GM12878 (cell line): ENCODE measurements at regions not wholly inside any gene's neighbourhood (a gene's known extent, or its start where the extent isn't known, plus 50 kb on each side); places are given as distances from the start of the nearest gene placed in this dataset.

Experiments
- ATAC-seq: fragments of 200-7000 bp; cut with Tn5 transposase; 3 replicates; pipeline ENCODE4 v1.9.1; 2020; ENCODE audit warnings: mild to moderate bottlenecking, moderate library complexity
- BruUV-seq: library from RNA; stranded (reverse); fragments of 400-500 nt; replicated peaks from 2 replicates; lab custom pipeline; 2021; lab: Mats Ljungman, UMichigan
- CTCF ChIA-PET: fragments of 300-600 bp; sonication (Branson Sonifier 250); formaldehyde crosslinking; extraction: SDS; loops from one replicate; lab custom pipeline; 2021; ENCODE audit warnings: inconsistent platforms; lab: Yijun Ruan, JAX
- POLR2A ChIA-PET: fragments of 350-600 bp; formaldehyde crosslinking; extraction: SDS; loops from one replicate; lab custom pipeline; 2021; ENCODE audit warnings: inconsistent platforms; lab: Charles Lee
- RAD21 ChIA-PET: fragments of 300-600 bp; sonication (Branson Sonifier 250); formaldehyde crosslinking; loops from one replicate; lab custom pipeline; 2023; ENCODE audit warnings: antibody characterized with exemption; ENCODE audit not compliant: unreplicated experiment; lab: Charles Lee
- SMC1A ChIA-PET: fragments of 300-600 bp; sonication (Branson Sonifier 250); formaldehyde crosslinking; loops from one replicate; lab custom pipeline; 2023; ENCODE audit not compliant: unreplicated experiment, uncharacterized antibody; lab: Charles Lee
- DNase-seq: peaks from one replicate; pipeline ENCODE4 v3.0.0-alpha.2; 2011; ENCODE audit warnings: low read depth, low spot score
- FAIRE-seq: peaks from 3 replicates; lab custom pipeline; 2011; peaks lifted over from hg19 to GRCh38; lab: Jason Lieb, UNC
- H2AFZ ChIP-seq: 2 replicates; pipeline ENCODE4 v1.6.0; 2011; ENCODE audit warnings: low read depth, low read length, control low read depth; ENCODE audit not compliant: control insufficient read depth
- H3K27ac ChIP-seq: 2 replicates; pipeline ENCODE4 v1.5.1; 2011; ENCODE audit warnings: control low read depth; ENCODE audit not compliant: control insufficient read depth, insufficient read depth
- H3K27me3 ChIP-seq, 2 experiments: replicated peaks in 1 of 2; 2 replicates each; pipeline versions ENCODE4 v1.6.0 to v1.6.1; 2011; ENCODE audit warnings: low read length in 1 of 2; ENCODE audit not compliant: control insufficient read depth in 2 of 2, insufficient read depth in 2 of 2
- H3K36me3 ChIP-seq, 2 experiments: 2 replicates each; pipeline ENCODE4 v1.5.1; 2011; ENCODE audit warnings: low read length in 1 of 2; ENCODE audit not compliant: control insufficient read depth in 2 of 2, insufficient read depth in 2 of 2
- H3K4me1 ChIP-seq: 2 replicates; pipeline ENCODE4 v1.6.1; 2011; ENCODE audit warnings: mild to moderate bottlenecking, low read length, moderate library complexity, mixed read lengths; ENCODE audit not compliant: control insufficient read depth, insufficient read depth
- H3K4me2 ChIP-seq: 2 replicates; pipeline ENCODE4 v1.6.0; 2011; ENCODE audit warnings: control low read depth; ENCODE audit not compliant: control insufficient read depth, insufficient read depth
- H3K4me3 ChIP-seq: fragments of 200-600 bp; sonication (generic); 2 replicates; pipeline ENCODE4 v1.5.1; 2016
- H3K79me2 ChIP-seq: 2 replicates; pipeline ENCODE4 v1.6.0; 2011; ENCODE audit warnings: low read length; ENCODE audit not compliant: control insufficient read depth, insufficient read depth
- H3K9ac ChIP-seq: 2 replicates; pipeline ENCODE4 v1.8.0; 2011; ENCODE audit warnings: low read length, control low read depth, mixed read lengths; ENCODE audit not compliant: control insufficient read depth, insufficient read depth
- H3K9me3 ChIP-seq: replicated peaks from 3 replicates; pipeline ENCODE4 v1.5.1; 2011; ENCODE audit warnings: mild to moderate bottlenecking, low read length; ENCODE audit not compliant: control insufficient read depth, insufficient read depth
- H4K20me1 ChIP-seq: 2 replicates; pipeline ENCODE4 v1.6.0; 2011; ENCODE audit not compliant: control insufficient read depth, insufficient read depth
- CHD1 ChIP-seq: IDR thresholded peaks from 2 replicates; pipeline ENCODE4 v1.6.1; 2012; ENCODE audit warnings: low read depth, low read length, improper control_type of control experiment
- CREB1 ChIP-seq: IDR thresholded peaks from 2 replicates; pipeline ENCODE4 v1.6.1; 2012; ENCODE audit warnings: low read depth, mild to moderate bottlenecking, inconsistent platforms
- EGR1 ChIP-seq, 2 experiments: IDR thresholded peaks; 1 replicate in 1 of 2; 2 replicates in 1 of 2; pipeline ENCODE4 v1.6.1; 2011 to 2012; ENCODE audit warnings: low read depth in 2 of 2, low read length in 2 of 2, borderline replicate concordance in 1 of 2, mild to moderate bottlenecking in 1 of 2, moderate library complexity in 1 of 2
- HCFC1 ChIP-seq: fragments of 150-350 bp; IDR thresholded peaks from 2 replicates; pipeline ENCODE4 v1.6.1; 2014; ENCODE audit warnings: low read length
- IKZF2 ChIP-seq, 2 experiments: fragments of 450-650 bp; IDR thresholded peaks; 2 replicates each; pipeline ENCODE4 v1.6.1; 2017; ENCODE audit warnings: mild to moderate bottlenecking in 2 of 2, moderate library complexity in 2 of 2
- NR2C1 ChIP-seq: fragments of 450-650 bp; IDR thresholded peaks from 2 replicates; pipeline ENCODE4 v1.6.1; 2017; ENCODE audit warnings: antibody characterized with exemption, mild to moderate bottlenecking, moderate library complexity
- NR2C2 ChIP-seq: IDR thresholded peaks from 2 replicates; pipeline ENCODE4 v1.6.1; 2011; ENCODE audit warnings: borderline replicate concordance, low read depth; ENCODE audit not compliant: control insufficient read depth, insufficient read length
- PAX5 ChIP-seq: IDR thresholded peaks from 2 replicates; pipeline ENCODE4 v1.6.1; 2011; ENCODE audit warnings: low read depth, low read length, borderline replicate concordance
- RAD21 ChIP-seq: IDR thresholded peaks from 2 replicates; pipeline ENCODE4 v1.6.1; 2011; ENCODE audit warnings: mild to moderate bottlenecking, low read depth, low read length, moderate library complexity; ENCODE audit not compliant: insufficient read depth
- RELB ChIP-seq: fragments of 450-650 bp; IDR thresholded peaks from 2 replicates; pipeline ENCODE4 v1.6.1; 2017; ENCODE audit warnings: low read depth, mild to moderate bottlenecking, moderate library complexity
- RFX5 ChIP-seq: IDR thresholded peaks from 2 replicates; pipeline ENCODE4 v1.6.1; 2011; ENCODE audit warnings: low read depth, low read length, improper control_type of control experiment
- SIX5 ChIP-seq: IDR thresholded peaks from 2 replicates; pipeline ENCODE4 v1.6.1; 2011; ENCODE audit warnings: mild to moderate bottlenecking, low read depth, low read length, moderate library complexity; ENCODE audit not compliant: severe bottlenecking
- SMARCA5 ChIP-seq: fragments of 450-650 bp; IDR thresholded peaks from 2 replicates; pipeline ENCODE4 v1.6.1; 2017; ENCODE audit warnings: mild to moderate bottlenecking
- SP1 ChIP-seq: IDR thresholded peaks from one replicate; pipeline ENCODE4 v1.6.1; 2011; ENCODE audit warnings: low read depth, low read length
- STAT1 ChIP-seq: fragments of 450-650 bp; conservative IDR thresholded peaks from 2 replicates; pipeline ENCODE4 v1.6.1; 2014; ENCODE audit warnings: antibody characterized with exemption, mild to moderate bottlenecking
- USF2 ChIP-seq: IDR thresholded peaks from 2 replicates; pipeline ENCODE4 v1.6.1; 2011; ENCODE audit warnings: low read depth, low read length, improper control_type of control experiment, borderline replicate concordance
- in situ Hi-C: fragments of 300-500 bp; cut with MboI; formaldehyde crosslinking; loops from 9 replicates; pipeline ENCODE4 v1.14.3; 2018; ENCODE audit warnings: mixed read lengths
- intact Hi-C: fragments of 100-400 bp; cut with micrococcal nuclease; formaldehyde crosslinking; loops from one replicate; pipeline ENCODE4 v1.14.2; 2022; ENCODE audit not compliant: unreplicated experiment

GRCh38 chr5:155898284-155898683 is 428.7 kb upstream of the SGCD start:
- no peak overlapping the region for H3K27ac ChIP-seq

More at GRCh38 chr5:155898284-155898683, 428.7 kb upstream of the SGCD start:
- Histone ChIP-seq H3K27me3 (no peaks in the 10 kb centered on the region), H3K9ac (no peak overlapping the region), H3K9me3 (no peaks in the 10 kb centered on the region), H3K4me1 (no peaks in the 10 kb centered on the region), H3K36me3 (no peaks in the 10 kb centered on the region), H3K79me2 (no peaks in the 10 kb centered on the region), H2AFZ (no peak overlapping the region), H4K20me1 (no peaks in the 10 kb centered on the region), H3K4me2 (no peak overlapping the region), H3K4me3 (no peak overlapping the region)
- FAIRE-seq (no peak), ATAC-seq (no peak), DNase-seq (no peak)
- CTCF ChIA-PET: no interaction called here
- intact Hi-C loops (no loop called here), in situ Hi-C loops (no loop called here)
- POLR2A ChIA-PET: no interaction called here
- SMC1A ChIA-PET: no interaction called here
- TF ChIP-seq SIX5 (no peak), CREB1 (no peak), RFX5 (no peak), IKZF2 (IDR thresholded peaks at IDR 0.05) (no peak), NR2C1 (no peak), RELB (no peak), EGR1 (IDR thresholded peaks at IDR 0.05; ENCODE audit: borderline replicate concordance in 1 of 2, low read depth in 2 of 2, low read length in 2 of 2) (no peak), SP1 (no peak), CHD1 (no peak), HCFC1 (no peak), NR2C2 (no peak), SMARCA5 (no peak), STAT1 (no peak), USF2 (no peak), RAD21 (no peak), PAX5 (no peak)
- RAD21 ChIA-PET: no interaction called here
- BruUV-seq: no TSS peak
